ENCODE measurements at regions not wholly inside any gene's neighbourhood (a gene's known extent, or its start where the extent isn't known, plus 50 kb on each side); places are given as distances from the start of the nearest gene placed in this dataset.

- no peak overlapping the region for H3K4me3 ChIP-seq (ENCODE audit: low read depth, low read length)
- in situ Hi-C loops (cut with HindIII; ENCODE audit: low sequenced_read_pairs): no loop called here
- no peak for TF ChIP-seq CTCF (IDR thresholded peaks at IDR 0.05; ENCODE audit: low read depth, low read length)
- no peak for DNase-seq (ENCODE audit: low read depth, low spot score)
These were observed 269.9 kb upstream of the UBE2E2 start for GRCh38 chr3:22933051-22933840.

- no peak overlapping the region for H3K4me3 ChIP-seq (ENCODE audit: low read depth, low read length)
- DNase-seq (ENCODE audit: low read depth, low spot score): no peak
- TF ChIP-seq CTCF (IDR thresholded peaks at IDR 0.05; ENCODE audit: low read depth, low read length): no peak
- in situ Hi-C loops (cut with HindIII; ENCODE audit: low sequenced_read_pairs): no loop called here
These were observed 269.3 kb upstream of the UBE2E2 start for GRCh38 chr3:22933841-22934116.

GRCh38 chr3:22935040-22935439, 268.1 kb upstream of the UBE2E2 start:
- in situ Hi-C loops (cut with HindIII; ENCODE audit: low sequenced_read_pairs): no loop called here
- H3K4me3 ChIP-seq (ENCODE audit: low read depth, low read length): no peak overlapping the region
- TF ChIP-seq CTCF (IDR thresholded peaks at IDR 0.05; ENCODE audit: low read depth, low read length): no peak
- no peak for DNase-seq (ENCODE audit: low read depth, low spot score)

- in situ Hi-C loops (cut with HindIII; ENCODE audit: low sequenced_read_pairs): no loop called here
- H3K4me3 ChIP-seq (ENCODE audit: low read depth, low read length): no peak overlapping the region
- no peak for TF ChIP-seq CTCF (IDR thresholded peaks at IDR 0.05; ENCODE audit: low read depth, low read length)
- peak; percentile 30 for DNase-seq (ENCODE audit: low read depth, low spot score)
These were observed 265.6 kb upstream of the UBE2E2 start for GRCh38 chr3:22937536-22937935.

GRCh38 chr3:22938739-22939138, 264.4 kb upstream of the UBE2E2 start:
- DNase-seq (ENCODE audit: low read depth, low spot score): no peak
- in situ Hi-C loops (cut with HindIII; ENCODE audit: low sequenced_read_pairs): no loop called here
- TF ChIP-seq CTCF (IDR thresholded peaks at IDR 0.05; ENCODE audit: low read depth, low read length): no peak
- H3K4me3 ChIP-seq (ENCODE audit: low read depth, low read length): no peak overlapping the region

- TF ChIP-seq CTCF (IDR thresholded peaks at IDR 0.05; ENCODE audit: low read depth, low read length): no peak
- H3K4me3 ChIP-seq (ENCODE audit: low read depth, low read length): no peak overlapping the region
- peak; percentile 18 for DNase-seq (ENCODE audit: low read depth, low spot score)
- in situ Hi-C loops (cut with HindIII; ENCODE audit: low sequenced_read_pairs): no loop called here
These were observed 263.8 kb upstream of the UBE2E2 start for GRCh38 chr3:22939349-22939748.

All from astrocyte of the spinal cord (primary cell).